Neuronal stem cell (in vitro differentiated cells): ENCODE measurements at regions not wholly inside any gene's neighbourhood (a gene's known extent, or its start where the extent isn't known, plus 50 kb on each side); places are given as distances from the start of the nearest gene placed in this dataset.

ENCODE experiments used
- DNase-seq: peaks from one replicate; pipeline ENCODE4 v3.0.0-alpha.2; 2013; ENCODE audit warnings: low spot score
- H2AFZ ChIP-seq: one replicate; pipeline ENCODE4 v1.6.1; 2013; ENCODE audit warnings: mild to moderate bottlenecking, low read length, inconsistent platforms
- H2AK5ac ChIP-seq: 2 replicates; pipeline ENCODE4 v1.6.1; 2013; ENCODE audit warnings: low read depth, mild to moderate bottlenecking, inconsistent platforms, low read length, moderate library complexity, mixed read lengths
- H2BK120ac ChIP-seq: 2 replicates; pipeline ENCODE4 v1.6.1; 2013; ENCODE audit warnings: low read depth, mild to moderate bottlenecking, inconsistent platforms, low read length, moderate library complexity, mixed read lengths
- H2BK12ac ChIP-seq: one replicate; pipeline ENCODE4 v1.6.1; 2013; ENCODE audit warnings: low read length, inconsistent platforms
- H2BK15ac ChIP-seq: 2 replicates; pipeline ENCODE4 v1.6.1; 2013; ENCODE audit warnings: mild to moderate bottlenecking, low read length, inconsistent platforms, mixed read lengths
- H2BK5ac ChIP-seq: one replicate; pipeline ENCODE4 v1.6.1; 2013; ENCODE audit warnings: inconsistent platforms, mild to moderate bottlenecking, low read length, moderate library complexity
- H3K14ac ChIP-seq: one replicate; pipeline ENCODE4 v1.6.1; 2013; ENCODE audit warnings: low read length, inconsistent platforms
- H3K18ac ChIP-seq: 2 replicates; pipeline ENCODE4 v1.6.1; 2013; ENCODE audit warnings: low read length, inconsistent platforms
- H3K23ac ChIP-seq: 2 replicates; pipeline ENCODE4 v1.6.1; 2013; ENCODE audit warnings: low read depth, mild to moderate bottlenecking, mixed read lengths, low read length, inconsistent platforms; ENCODE audit not compliant: poor library complexity
- H3K27ac ChIP-seq: replicated peaks from 3 replicates; pipeline ENCODE4 v1.5.1; 2013; ENCODE audit warnings: low read length, inconsistent platforms
- H3K27me3 ChIP-seq, 3 experiments: 2 replicates each; pipeline ENCODE4 v1.6.1; 2013; ENCODE audit warnings: low read length in 3 of 3, mild to moderate bottlenecking in 2 of 3, inconsistent platforms in 1 of 3, low read depth in 1 of 3, mixed read lengths in 1 of 3, moderate library complexity in 1 of 3; ENCODE audit not compliant: control insufficient read depth in 3 of 3, insufficient read depth in 3 of 3
- H3K36me3 ChIP-seq, 2 donors: replicated peaks in 1 of 2; 2 replicates each; pipeline ENCODE4 v1.6.1; 2013; ENCODE audit warnings: low read length in 2 of 2; ENCODE audit not compliant: control insufficient read depth in 2 of 2, insufficient read depth in 2 of 2
- H3K4ac ChIP-seq: 2 replicates; pipeline ENCODE4 v1.6.1; 2013; ENCODE audit warnings: inconsistent platforms, mild to moderate bottlenecking, low read length, moderate library complexity
- H3K4me1 ChIP-seq, 2 donors: 1 replicate in 1 of 2; 2 replicates in 1 of 2; pipeline ENCODE4 v1.6.1; 2013; ENCODE audit warnings: low read length in 2 of 2, low read depth in 1 of 2; ENCODE audit not compliant: control insufficient read depth in 2 of 2, insufficient read depth in 1 of 2
- H3K4me2 ChIP-seq: one replicate; pipeline ENCODE4 v1.6.1; 2013; ENCODE audit warnings: mild to moderate bottlenecking, low read length, inconsistent platforms; ENCODE audit not compliant: insufficient read depth, poor library complexity, severe bottlenecking
- H3K4me3 ChIP-seq, 2 donors: 2 replicates each; pipeline ENCODE4 v1.5.1; 2013; ENCODE audit warnings: low read length in 2 of 2, mild to moderate bottlenecking in 2 of 2, inconsistent platforms in 1 of 2, moderate library complexity in 1 of 2
- H3K79me1 ChIP-seq: one replicate; pipeline ENCODE4 v1.6.1; 2013; ENCODE audit warnings: low read depth, mild to moderate bottlenecking, inconsistent platforms, low read length, moderate library complexity
- H3K9ac ChIP-seq: one replicate; pipeline ENCODE4 v1.6.1; 2013; ENCODE audit warnings: mild to moderate bottlenecking, low read depth, low read length, inconsistent platforms; ENCODE audit not compliant: poor library complexity
- H3K9me3 ChIP-seq, 2 donors: replicated peaks in 1 of 2; 2 replicates each; pipeline versions ENCODE3 to v1.6.1; 2013; ENCODE audit warnings: low read length in 2 of 2, mild to moderate bottlenecking in 2 of 2, inconsistent platforms in 1 of 2, low read depth in 1 of 2, mixed read lengths in 1 of 2, moderate library complexity in 1 of 2; ENCODE audit not compliant: control insufficient read depth in 2 of 2, insufficient read depth in 1 of 2
- H4K8ac ChIP-seq: one replicate; pipeline ENCODE4 v1.6.1; 2013; ENCODE audit warnings: low read depth, mild to moderate bottlenecking, inconsistent platforms, low read length, moderate library complexity
- H4K91ac ChIP-seq: one replicate; pipeline ENCODE4 v1.6.1; 2013; ENCODE audit warnings: low read length, low read depth, mild to moderate bottlenecking, inconsistent platforms; ENCODE audit not compliant: poor library complexity
- WGBS, 2 donors: extraction: QIAGEN DNeasy Blood & Tissue Kit; methylation state at CpG; one replicate each; pipeline ENCODE4 v1.1.7; 2013; ENCODE audit warnings: missing lambda C conversion rate in 2 of 2, mixed read lengths in 1 of 2; ENCODE audit not compliant: insufficient read length in 2 of 2, insufficient replicate concordance in 1 of 2; ENCODE audit errors: extremely low coverage in 2 of 2; 5-methylcytosine and 5-hydroxymethylcytosine counted together

- Histone ChIP-seq H2BK12ac (no peak overlapping the region), H2AK5ac (no peak overlapping the region), H2BK120ac (no peak overlapping the region), H3K9me3 (no peaks in the 10 kb centered on the region), H3K4ac (no peak overlapping the region), H3K14ac (no peak overlapping the region), H3K36me3 (no peaks in the 10 kb centered on the region), H2BK15ac (no peak overlapping the region), H3K18ac (no peak overlapping the region), H3K4me3 (no peak overlapping the region), H3K23ac (no peak overlapping the region), H3K27me3 (no peaks in the 10 kb centered on the region), H3K4me1 (no peaks in the 10 kb centered on the region), H2AFZ (no peak overlapping the region), H2BK5ac (no peak overlapping the region), H3K4me2 (no peak overlapping the region), H4K91ac (no peak overlapping the region), H3K79me1 (no peaks in the 10 kb centered on the region), H4K8ac (no peak overlapping the region), H3K9ac (no peak overlapping the region), H3K27ac (no peak overlapping the region)
- no CpG with 5 or more reads among the region's 6 CpGs for WGBS, 2 donors
- no peak for DNase-seq
These were observed 234.6 kb upstream of the MON1B start for GRCh38 chr16:76956394-76956793.

GRCh38 chr16:76956841-76957240, 234.1 kb upstream of the MON1B start:
- H3K14ac ChIP-seq = no peak overlapping the region
- no peak overlapping the region for H2BK15ac ChIP-seq
- no peak overlapping the region for H3K9ac ChIP-seq
- no peak overlapping the region for H2AK5ac ChIP-seq
- no peak overlapping the region for H4K8ac ChIP-seq
- no peak overlapping the region for H2BK12ac ChIP-seq
- no peak overlapping the region for H3K4me3 ChIP-seq
- H2BK120ac ChIP-seq = no peak overlapping the region
- H3K4me2 ChIP-seq = no peak overlapping the region
- no peaks in the 10 kb centered on the region for H3K4me1 ChIP-seq
- H2BK5ac ChIP-seq = no peak overlapping the region
- WGBS, 2 donors = no CpG with 5 or more reads among the region's 2 CpGs
- DNase-seq = no peak
- H3K23ac ChIP-seq = no peak overlapping the region
- H3K27me3 ChIP-seq = no peaks in the 10 kb centered on the region
- no peak overlapping the region for H2AFZ ChIP-seq
- H3K27ac ChIP-seq = no peak overlapping the region
- H3K79me1 ChIP-seq = no peaks in the 10 kb centered on the region
- no peaks in the 10 kb centered on the region for H3K36me3 ChIP-seq
- H3K18ac ChIP-seq = no peak overlapping the region
- no peak overlapping the region for H3K4ac ChIP-seq
- H3K9me3 ChIP-seq = no peaks in the 10 kb centered on the region
- no peak overlapping the region for H4K91ac ChIP-seq

DNA sequence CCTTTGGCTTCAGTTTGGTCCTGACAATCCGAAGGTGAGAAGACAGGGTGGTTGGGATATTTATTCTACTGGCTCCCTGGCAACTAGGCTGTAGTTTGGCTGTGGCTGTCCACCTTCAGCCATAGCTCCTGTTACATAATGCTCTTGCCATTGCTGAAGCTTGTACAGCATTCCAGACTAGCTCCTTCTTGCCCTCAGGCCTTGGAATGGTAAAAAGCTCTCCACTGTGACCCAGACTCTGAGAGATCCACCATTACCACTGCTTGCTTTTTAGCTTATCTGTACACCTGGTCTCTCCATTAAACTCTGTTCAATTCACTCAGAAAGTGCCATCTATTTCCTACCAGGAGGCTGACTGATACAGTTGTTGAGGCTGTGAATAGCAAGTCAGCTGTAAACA, 231.8 kb upstream of the MON1B start:
- H3K36me3 ChIP-seq = no peaks in the 10 kb centered on the region
- no peak overlapping the region for H2BK15ac ChIP-seq
- no peaks in the 10 kb centered on the region for H3K79me1 ChIP-seq
- H2AK5ac ChIP-seq = no peak overlapping the region
- H2BK120ac ChIP-seq = no peak overlapping the region
- no peak overlapping the region for H2BK12ac ChIP-seq
- H3K27me3 ChIP-seq = no peaks in the 10 kb centered on the region
- H3K23ac ChIP-seq = no peak overlapping the region
- H3K18ac ChIP-seq = no peak overlapping the region
- no peak overlapping the region for H4K91ac ChIP-seq
- no peak overlapping the region for H3K4me3 ChIP-seq
- H3K4me2 ChIP-seq = no peak overlapping the region
- H4K8ac ChIP-seq = no peak overlapping the region
- H3K27ac ChIP-seq = no peak overlapping the region
- H3K14ac ChIP-seq = no peak overlapping the region
- no CpG with 5 or more reads among the region's 1 CpG for WGBS, 2 donors
- H2AFZ ChIP-seq = no peak overlapping the region
- H2BK5ac ChIP-seq = no peak overlapping the region
- H3K4me1 ChIP-seq = no peaks in the 10 kb centered on the region
- H3K9ac ChIP-seq = no peak overlapping the region
- DNase-seq = no peak
- no peak overlapping the region for H3K4ac ChIP-seq
- no peaks in the 10 kb centered on the region for H3K9me3 ChIP-seq

- DNase-seq = no peak
- Histone ChIP-seq H3K27me3 (no peaks in the 10 kb centered on the region), H3K23ac (no peak overlapping the region), H2AK5ac (no peak overlapping the region), H2BK5ac (no peak overlapping the region), H3K4me2 (no peak overlapping the region), H3K4me1 (peaks cover 0 to 3% of the 10 kb centered on the region in 2 donors), H2BK120ac (no peak overlapping the region), H3K4me3 (no peak overlapping the region), H3K36me3 (peaks cover 0 to 2% of the 10 kb centered on the region in 2 donors), H3K14ac (no peak overlapping the region), H3K9me3 (peaks cover 0 to 3% of the 10 kb centered on the region in 2 donors), H4K91ac (no peak overlapping the region), H3K27ac (no peak overlapping the region), H2BK15ac (no peak overlapping the region), H4K8ac (no peak overlapping the region), H3K18ac (no peak overlapping the region), H2BK12ac (no peak overlapping the region), H3K4ac (no peak overlapping the region), H3K79me1 (no peaks in the 10 kb centered on the region), H2AFZ (no peak overlapping the region), H3K9ac (no peak overlapping the region)
- WGBS, 2 donors = no CpG with 5 or more reads among the region's 9 CpGs
These were observed 227.2 kb upstream of the MON1B start for GRCh38 chr16:76963614-76964315.
